GM13976 (cell line): ENCODE measurements at regions not wholly inside any gene's neighbourhood (a gene's known extent, or its start where the extent isn't known, plus 50 kb on each side); places are given as distances from the start of the nearest gene placed in this dataset.
"Not testable (repeated sequence)": the region's sequence is repeated elsewhere in the genome, so short reads cannot be mapped to it uniquely, and the experiment has no call there.

Experiments used
- DNase-seq: peaks from one replicate; pipeline ENCODE4 v3.0.0; 2012; ENCODE audit warnings: low spot score
- in situ Hi-C: fragments of 300-500 bp; cut with MboI; formaldehyde crosslinking; loops from one replicate; pipeline ENCODE4 v1.12.0; 2022; ENCODE audit warnings: low sequenced_read_pairs, mixed read lengths, inconsistent platforms; ENCODE audit not compliant: unreplicated experiment
- TF ChIP-seq, protein P1 (sequence below): IDR thresholded peaks from 2 replicates; pipeline ENCODE4 v1.5.1; 2012; ENCODE audit warnings: borderline replicate concordance, mild to moderate bottlenecking; ENCODE audit not compliant: insufficient read depth; ENCODE audit errors: extremely low read depth, missing control alignments, control extremely low read depth

DNA sequence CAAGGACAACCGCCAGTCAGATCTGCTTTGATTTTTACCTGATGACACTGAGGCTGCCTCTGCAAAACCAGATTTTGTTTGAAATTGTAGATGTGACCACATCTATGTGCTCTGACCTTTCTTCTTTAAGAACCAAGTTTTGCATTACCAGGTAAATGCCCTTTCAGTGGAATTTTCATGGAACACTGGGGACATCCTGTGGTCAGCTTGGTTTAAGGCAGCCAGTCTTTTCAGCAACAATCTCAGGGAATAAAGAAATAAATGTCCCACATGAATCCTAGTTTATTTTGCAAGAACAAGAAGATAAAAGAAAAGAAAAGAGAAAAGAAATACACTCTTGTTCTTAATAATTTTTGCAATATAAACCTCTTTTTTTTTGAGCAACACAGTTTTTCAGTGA is 90.6 kb downstream of the POU3F3 start:
- DNase-seq = no peak
- TF ChIP-seq, protein P1, sequence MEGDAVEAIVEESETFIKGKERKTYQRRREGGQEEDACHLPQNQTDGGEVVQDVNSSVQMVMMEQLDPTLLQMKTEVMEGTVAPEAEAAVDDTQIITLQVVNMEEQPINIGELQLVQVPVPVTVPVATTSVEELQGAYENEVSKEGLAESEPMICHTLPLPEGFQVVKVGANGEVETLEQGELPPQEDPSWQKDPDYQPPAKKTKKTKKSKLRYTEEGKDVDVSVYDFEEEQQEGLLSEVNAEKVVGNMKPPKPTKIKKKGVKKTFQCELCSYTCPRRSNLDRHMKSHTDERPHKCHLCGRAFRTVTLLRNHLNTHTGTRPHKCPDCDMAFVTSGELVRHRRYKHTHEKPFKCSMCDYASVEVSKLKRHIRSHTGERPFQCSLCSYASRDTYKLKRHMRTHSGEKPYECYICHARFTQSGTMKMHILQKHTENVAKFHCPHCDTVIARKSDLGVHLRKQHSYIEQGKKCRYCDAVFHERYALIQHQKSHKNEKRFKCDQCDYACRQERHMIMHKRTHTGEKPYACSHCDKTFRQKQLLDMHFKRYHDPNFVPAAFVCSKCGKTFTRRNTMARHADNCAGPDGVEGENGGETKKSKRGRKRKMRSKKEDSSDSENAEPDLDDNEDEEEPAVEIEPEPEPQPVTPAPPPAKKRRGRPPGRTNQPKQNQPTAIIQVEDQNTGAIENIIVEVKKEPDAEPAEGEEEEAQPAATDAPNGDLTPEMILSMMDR = no peak
- in situ Hi-C loops = no loop called here

DNA sequence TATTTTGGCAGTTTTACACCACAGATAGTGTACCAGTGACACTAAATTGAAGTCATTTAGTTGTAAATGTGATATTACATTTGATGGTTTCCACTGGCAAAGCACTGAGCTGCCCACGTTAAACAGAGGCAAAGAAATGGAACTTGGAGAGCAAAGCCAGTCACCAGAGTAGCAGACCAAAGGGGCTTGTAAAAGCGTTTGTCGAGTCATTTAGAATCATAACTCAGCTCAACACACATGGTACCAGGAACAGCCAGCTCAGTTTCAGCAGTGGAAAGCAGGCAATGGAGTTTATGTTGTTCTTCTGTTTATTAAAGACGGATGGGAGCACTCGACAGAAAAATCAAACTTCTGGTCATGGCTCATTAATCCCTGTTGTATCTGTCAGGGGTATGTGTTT is 91.2 kb downstream of the POU3F3 start:
- in situ Hi-C loops = no loop called here
- TF ChIP-seq, protein P1 = no peak
- DNase-seq = no peak

GRCh38 chr2:104945866-104946265 is 92.0 kb downstream of the POU3F3 start:
- DNase-seq = no peak
- in situ Hi-C loops = no loop called here
- TF ChIP-seq, protein P1 = no peak

- in situ Hi-C loops, DNase-seq: not testable (repeated sequence)
Observed at GRCh38 chr2:104947456-104947855, 90.4 kb upstream of the MRPS9 start.

GRCh38 chr2:104952976-104953375 is 84.9 kb upstream of the MRPS9 start:
- DNase-seq = no peak
- in situ Hi-C loops = no loop called here
- TF ChIP-seq, protein P1 = no peak

DNA sequence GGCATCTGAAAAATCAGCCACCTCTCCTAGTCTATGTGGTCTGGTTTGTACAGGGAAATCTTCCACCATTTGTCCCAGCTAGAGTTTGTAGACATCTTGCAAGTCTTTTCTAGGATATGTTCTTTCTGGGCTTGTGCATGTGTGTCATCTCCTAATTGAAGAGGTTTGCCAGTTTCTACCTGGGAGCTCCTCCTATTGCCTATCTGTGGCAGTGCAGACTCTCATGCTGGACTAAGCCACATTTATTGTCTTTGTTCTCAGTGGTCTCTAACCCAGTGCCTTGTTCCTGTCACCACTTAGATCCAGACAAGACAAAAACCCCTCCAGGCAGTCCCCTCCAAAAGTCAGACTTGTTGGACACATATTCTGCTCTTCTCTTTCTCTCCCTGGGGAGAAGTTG is 72.0 kb upstream of the MRPS9 start:
- in situ Hi-C loops = no loop called here
- no peak for DNase-seq
- TF ChIP-seq, protein P1 = no peak

GRCh38 chr2:104969564-104969963 is 68.3 kb upstream of the MRPS9 start:
- no peak for DNase-seq
- in situ Hi-C loops = no loop called here

More at GRCh38 chr2:104969564-104969963, 68.3 kb upstream of the MRPS9 start:
- TF ChIP-seq, protein P1 = no peak
